AG04449 (cell line): ENCODE measurements at regions not wholly inside any gene's neighbourhood (a gene's known extent, or its start where the extent isn't known, plus 50 kb on each side); places are given as distances from the start of the nearest gene placed in this dataset.

Source experiments
- CTCF ChIA-PET: fragments of 350-600 bp; formaldehyde crosslinking; extraction: SDS; loops from one replicate; lab custom pipeline; 2021; ENCODE audit warnings: antibody characterized with exemption; lab: Yijun Ruan, JAX
- POLR2A ChIA-PET: fragments of 400-600, 350-600 bp; formaldehyde crosslinking; extraction: SDS; loops from one replicate; lab custom pipeline; 2020; ENCODE audit warnings: antibody characterized with exemption, inconsistent platforms; lab: Yijun Ruan, JAX
- DNase-seq: peaks from one replicate; pipeline ENCODE4 v3.0.0-alpha.2; 2010; ENCODE audit warnings: low read depth, low spot score
- H3K4me3 ChIP-seq: 2 replicates; pipeline ENCODE4 v1.5.1; 2011; ENCODE audit warnings: low read depth, mild to moderate bottlenecking, control low read depth, low read length
- CTCF ChIP-seq: IDR thresholded peaks from one replicate; pipeline ENCODE4 v1.5.1; 2011; ENCODE audit warnings: mild to moderate bottlenecking, moderate library complexity, low read length, control low read depth, inconsistent platforms; ENCODE audit not compliant: insufficient read depth; ENCODE audit errors: missing control alignments

GRCh38 chr4:186936496-186937375 is 213.1 kb upstream of the FAT1 start:
- DNase-seq = no peak
- peak; percentile 23 for TF ChIP-seq CTCF
- H3K4me3 ChIP-seq = no peak overlapping the region
- POLR2A ChIA-PET = no interaction called here
- CTCF ChIA-PET = interaction anchor here (0.8 to 2.7 kb wide), 4 partner anchors 26 to 672 kb away, joined by 3 to 8 read pairs (median 4); no protein-coding TSS in a partner anchor

- TF ChIP-seq CTCF = no peak
- ChIA-PET CTCF (no interaction called here), POLR2A (no interaction called here)
- no peak overlapping the region for H3K4me3 ChIP-seq
- DNase-seq = no peak
Observed at GRCh38 chr4:186939226-186939625, 215.6 kb upstream of the FAT1 start.

- POLR2A ChIA-PET = no interaction called here
- no peak for TF ChIP-seq CTCF
- no peak for DNase-seq
- H3K4me3 ChIP-seq = no peak overlapping the region
- CTCF ChIA-PET = no interaction called here
Observed at GRCh38 chr4:186939766-186940165, 216.1 kb upstream of the FAT1 start.

- ChIA-PET POLR2A (no interaction called here), CTCF (no interaction called here)
- no peak for DNase-seq
- no peak for TF ChIP-seq CTCF
- no peak overlapping the region for H3K4me3 ChIP-seq
Observed at GRCh38 chr4:186940476-186940875, 216.8 kb upstream of the FAT1 start.

- peak; percentile 11 for TF ChIP-seq CTCF
- no peak overlapping the region for H3K4me3 ChIP-seq
- POLR2A ChIA-PET = no interaction called here
- CTCF ChIA-PET = no interaction called here
- no peak for DNase-seq
Observed at GRCh38 chr4:186942758-186943377, 219.2 kb upstream of the FAT1 start.

- DNase-seq = no peak
- CTCF ChIA-PET = no interaction called here
- H3K4me3 ChIP-seq = no peak overlapping the region
- POLR2A ChIA-PET = no interaction called here
- no peak for TF ChIP-seq CTCF
Observed at GRCh38 chr4:186943411-186943810, 219.8 kb upstream of the FAT1 start.
